ENCODE measurements at regions not wholly inside any gene's neighbourhood (a gene's known extent, or its start where the extent isn't known, plus 50 kb on each side); places are given as distances from the start of the nearest gene placed in this dataset.

GRCh38 chr9:19985081-19985480 is 196.2 kb upstream of the SLC24A2 start:
- Histone ChIP-seq H3K9me3 (ENCODE audit: low read length) (no peaks in the 10 kb centered on the region), H3K36me3 (ENCODE audit: insufficient read depth, low read length) (no peaks in the 10 kb centered on the region), H3K27me3 (ENCODE audit: insufficient read depth, low read length, poor library complexity, severe bottlenecking) (no peaks in the 10 kb centered on the region), H3K4me1 (ENCODE audit: insufficient read depth, low read length) (no peaks in the 10 kb centered on the region), H3K27ac (ENCODE audit: low read depth, low read length) (no peak overlapping the region), H3K4me3 (ENCODE audit: low read length) (no peak overlapping the region)
- Mint-ChIP-seq H3K9me3 (no peaks in the 10 kb centered on the region), H3K27me3 (peaks cover 0 to 2% of the 10 kb centered on the region in 2 donors), H3K4me3 (no peak overlapping the region), H3K4me1 (no peaks in the 10 kb centered on the region), H3K36me3 (peaks cover 0 to 2% (median 0%) of the 10 kb centered on the region in 3 donors), H3K27ac (no peak overlapping the region)
- POLR2A ChIA-PET = no interaction called here
- no peak for DNase-seq
- CTCF ChIA-PET = no interaction called here

- DNase-seq = peak in 1 of 5 donors; percentile 16
- no peaks in the 10 kb centered on the region for H3K9me3 ChIP-seq (ENCODE audit: low read length)
- Mint-ChIP-seq H3K4me3 (peak overlapping the region in 1 of 7 donors; percentile 17), H3K27ac (no peak overlapping the region), H3K4me1 (peaks cover 8 to 13% (median 8%) of the 10 kb centered on the region in 3 donors), H3K9me3 (peaks cover 0 to 4% (median 0%) of the 10 kb centered on the region in 5 donors), H3K36me3 (peaks cover 0 to 18% (median 3%) of the 10 kb centered on the region in 3 donors), H3K27me3 (peaks cover 0 to 6% of the 10 kb centered on the region in 2 donors)
- no peak overlapping the region for H3K4me3 ChIP-seq (ENCODE audit: low read length)
- H3K27ac ChIP-seq (ENCODE audit: low read depth, low read length) = no peak overlapping the region
- ChIA-PET CTCF (no interaction called here), POLR2A (no interaction called here)
- no peaks in the 10 kb centered on the region for H3K27me3 ChIP-seq (ENCODE audit: insufficient read depth, low read length, poor library complexity, severe bottlenecking)
- no peaks in the 10 kb centered on the region for H3K36me3 ChIP-seq (ENCODE audit: insufficient read depth, low read length)
- peaks cover 11% of the 10 kb centered on the region for H3K4me1 ChIP-seq (ENCODE audit: insufficient read depth, low read length)
These were observed 187.4 kb upstream of the SLC24A2 start for GRCh38 chr9:19976226-19976625.

GRCh38 chr9:19975499-19975898 is 186.7 kb upstream of the SLC24A2 start:
- Mint-ChIP-seq H3K27ac (no peak overlapping the region), H3K9me3 (peaks cover 0 to 4% (median 0%) of the 10 kb centered on the region in 5 donors), H3K4me1 (peaks cover 8 to 13% (median 8%) of the 10 kb centered on the region in 3 donors), H3K4me3 (no peak overlapping the region), H3K36me3 (peaks cover 0 to 18% (median 3%) of the 10 kb centered on the region in 3 donors), H3K27me3 (peaks cover 0 to 6% of the 10 kb centered on the region in 2 donors)
- Histone ChIP-seq H3K9me3 (ENCODE audit: low read length) (no peaks in the 10 kb centered on the region), H3K27me3 (ENCODE audit: insufficient read depth, low read length, poor library complexity, severe bottlenecking) (no peaks in the 10 kb centered on the region), H3K4me3 (ENCODE audit: low read length) (no peak overlapping the region), H3K36me3 (ENCODE audit: insufficient read depth, low read length) (no peaks in the 10 kb centered on the region), H3K27ac (ENCODE audit: low read depth, low read length) (no peak overlapping the region), H3K4me1 (ENCODE audit: insufficient read depth, low read length) (peaks cover 11% of the 10 kb centered on the region)
- ChIA-PET CTCF (no interaction called here), POLR2A (no interaction called here)
- DNase-seq = no peak

- H3K4me3 ChIP-seq (ENCODE audit: low read length) = no peak overlapping the region
- ChIA-PET CTCF (no interaction called here), POLR2A (no interaction called here)
- H3K36me3 ChIP-seq (ENCODE audit: insufficient read depth, low read length) = no peaks in the 10 kb centered on the region
- no peaks in the 10 kb centered on the region for H3K36me3 Mint-ChIP-seq
- no peak overlapping the region for H3K4me3 Mint-ChIP-seq
- no peak overlapping the region for H3K27ac Mint-ChIP-seq
- H3K9me3 Mint-ChIP-seq = no peaks in the 10 kb centered on the region
- H3K4me1 Mint-ChIP-seq = no peaks in the 10 kb centered on the region
- H3K27me3 ChIP-seq (ENCODE audit: insufficient read depth, low read length, poor library complexity, severe bottlenecking) = no peaks in the 10 kb centered on the region
- peaks cover 2 to 3% of the 10 kb centered on the region in 2 donors for H3K27me3 Mint-ChIP-seq
- DNase-seq = no peak
- no peak overlapping the region for H3K27ac ChIP-seq (ENCODE audit: low read depth, low read length)
- no peaks in the 10 kb centered on the region for H3K9me3 ChIP-seq (ENCODE audit: low read length)
- H3K4me1 ChIP-seq (ENCODE audit: insufficient read depth, low read length) = no peaks in the 10 kb centered on the region
These were observed 180.9 kb upstream of the SLC24A2 start for GRCh38 chr9:19969721-19970120.

GRCh38 chr9:19967888-19968459 is 179.1 kb upstream of the SLC24A2 start:
- ChIA-PET POLR2A (no interaction called here), CTCF (no interaction called here)
- no peaks in the 10 kb centered on the region for H3K9me3 Mint-ChIP-seq
- no peak overlapping the region for H3K4me3 Mint-ChIP-seq
- Histone ChIP-seq H3K27me3 (ENCODE audit: insufficient read depth, low read length, poor library complexity, severe bottlenecking) (no peaks in the 10 kb centered on the region), H3K9me3 (ENCODE audit: low read length) (no peaks in the 10 kb centered on the region), H3K4me1 (ENCODE audit: insufficient read depth, low read length) (no peaks in the 10 kb centered on the region), H3K4me3 (ENCODE audit: low read length) (no peak overlapping the region), H3K36me3 (ENCODE audit: insufficient read depth, low read length) (no peaks in the 10 kb centered on the region), H3K27ac (ENCODE audit: low read depth, low read length) (no peak overlapping the region)
- no peaks in the 10 kb centered on the region for H3K36me3 Mint-ChIP-seq
- no peaks in the 10 kb centered on the region for H3K4me1 Mint-ChIP-seq
- H3K27me3 Mint-ChIP-seq = peaks cover 2 to 5% of the 10 kb centered on the region in 2 donors
- H3K27ac Mint-ChIP-seq = no peak overlapping the region
- DNase-seq = no peak

GRCh38 chr9:19967216-19967887 is 178.5 kb upstream of the SLC24A2 start:
- no peaks in the 10 kb centered on the region for H3K27me3 ChIP-seq (ENCODE audit: insufficient read depth, low read length, poor library complexity, severe bottlenecking)
- H3K4me1 ChIP-seq (ENCODE audit: insufficient read depth, low read length) = no peaks in the 10 kb centered on the region
- Mint-ChIP-seq H3K4me1 (no peaks in the 10 kb centered on the region), H3K4me3 (no peak overlapping the region), H3K27me3 (peaks cover 2 to 5% of the 10 kb centered on the region in 2 donors), H3K36me3 (no peaks in the 10 kb centered on the region), H3K27ac (no peak overlapping the region), H3K9me3 (no peaks in the 10 kb centered on the region)
- no peak for DNase-seq
- H3K9me3 ChIP-seq (ENCODE audit: low read length) = no peaks in the 10 kb centered on the region
- H3K4me3 ChIP-seq (ENCODE audit: low read length) = no peak overlapping the region
- POLR2A ChIA-PET = no interaction called here
- CTCF ChIA-PET = no interaction called here
- H3K27ac ChIP-seq (ENCODE audit: low read depth, low read length) = no peak overlapping the region
- H3K36me3 ChIP-seq (ENCODE audit: insufficient read depth, low read length) = no peaks in the 10 kb centered on the region

- POLR2A ChIA-PET = no interaction called here
- Histone ChIP-seq H3K27me3 (ENCODE audit: insufficient read depth, low read length, poor library complexity, severe bottlenecking) (no peaks in the 10 kb centered on the region), H3K36me3 (ENCODE audit: insufficient read depth, low read length) (no peaks in the 10 kb centered on the region), H3K9me3 (ENCODE audit: low read length) (no peaks in the 10 kb centered on the region), H3K4me1 (ENCODE audit: insufficient read depth, low read length) (no peaks in the 10 kb centered on the region), H3K27ac (ENCODE audit: low read depth, low read length) (no peak overlapping the region), H3K4me3 (ENCODE audit: low read length) (no peak overlapping the region)
- H3K27ac Mint-ChIP-seq = no peak overlapping the region
- CTCF ChIA-PET = no interaction called here
- no peaks in the 10 kb centered on the region for H3K4me1 Mint-ChIP-seq
- H3K9me3 Mint-ChIP-seq = peaks cover 0 to 2% (median 2%) of the 10 kb centered on the region in 5 donors
- DNase-seq = no peak
- no peak overlapping the region for H3K4me3 Mint-ChIP-seq
- H3K27me3 Mint-ChIP-seq = peaks cover 4 to 11% of the 10 kb centered on the region in 2 donors
- no peaks in the 10 kb centered on the region for H3K36me3 Mint-ChIP-seq
These were observed 176.5 kb upstream of the SLC24A2 start for GRCh38 chr9:19965336-19965735.

GRCh38 chr9:19947996-19948395 is 159.2 kb upstream of the SLC24A2 start:
- peaks cover 0 to under 1% (median 0%) of the 10 kb centered on the region in 5 donors for H3K9me3 Mint-ChIP-seq
- H3K27ac Mint-ChIP-seq = no peak overlapping the region
- H3K27me3 Mint-ChIP-seq = peaks cover 9 to 11% of the 10 kb centered on the region in 2 donors
- no peaks in the 10 kb centered on the region for H3K36me3 ChIP-seq (ENCODE audit: insufficient read depth, low read length)
- H3K4me3 Mint-ChIP-seq = no peak overlapping the region
- no peaks in the 10 kb centered on the region for H3K4me1 Mint-ChIP-seq
- H3K9me3 ChIP-seq (ENCODE audit: low read length) = no peaks in the 10 kb centered on the region
- H3K4me3 ChIP-seq (ENCODE audit: low read length) = no peak overlapping the region
- no peaks in the 10 kb centered on the region for H3K36me3 Mint-ChIP-seq
- H3K27me3 ChIP-seq (ENCODE audit: insufficient read depth, low read length, poor library complexity, severe bottlenecking) = no peaks in the 10 kb centered on the region
- no peaks in the 10 kb centered on the region for H3K4me1 ChIP-seq (ENCODE audit: insufficient read depth, low read length)
- ChIA-PET CTCF (no interaction called here), POLR2A (no interaction called here)
- H3K27ac ChIP-seq (ENCODE audit: low read depth, low read length) = no peak overlapping the region
- no peak for DNase-seq
